Testis (tissue), 2 donors: ENCODE measurements at regions not wholly inside any gene's neighbourhood (a gene's known extent, or its start where the extent isn't known, plus 50 kb on each side); places are given as distances from the start of the nearest gene placed in this dataset.

Experiments used
- DNase-seq: peaks from one replicate; pipeline ENCODE4 v3.0.0-alpha.2; 2019
- H3K27ac ChIP-seq, 2 donors: fragments of 200-600 bp; sonication (generic); one replicate each; pipeline ENCODE4 v1.5.1; 2019
- H3K27me3 ChIP-seq: fragments of 200-600 bp; sonication (generic); one replicate; pipeline ENCODE4 v1.5.1; 2019
- H3K36me3 ChIP-seq: fragments of 200-600 bp; sonication (generic); one replicate; pipeline ENCODE4 v1.5.1; 2017; ENCODE audit warnings: low read depth; ENCODE audit errors: missing control alignments
- H3K4me1 ChIP-seq: fragments of 200-600 bp; sonication (generic); one replicate; pipeline ENCODE4 v1.5.1; 2019
- H3K4me3 ChIP-seq, 2 donors: fragments of 200-600 bp; sonication (generic); one replicate each; pipeline ENCODE4 v1.5.1; 2017 to 2019
- H3K9me3 ChIP-seq: fragments of 200-600 bp; sonication (generic); one replicate; pipeline ENCODE4 v1.5.1; 2017
- CTCF ChIP-seq, 3 experiments: fragments of 450-650 bp in 2 of 3; fragments of 200-600 bp in 1 of 3; sonication (generic) in 1 of 3; IDR thresholded peaks; one replicate each; pipeline ENCODE4 v1.5.1; 2016 to 2019; ENCODE audit warnings: antibody characterized with exemption in 3 of 3, mild to moderate bottlenecking in 2 of 3, moderate library complexity in 1 of 3
- POLR2A ChIP-seq: fragments of 450-650 bp; IDR thresholded peaks from one replicate; pipeline ENCODE4 v1.6.1; 2017; ENCODE audit warnings: antibody characterized with exemption, mild to moderate bottlenecking, moderate library complexity
- whole genome bisulfite sequencing, 2 donors: methylation state at CpG; one replicate each; pipeline ENCODE4 v1.1.5; 2018; 5-methylcytosine and 5-hydroxymethylcytosine counted together
- intact Hi-C: fragments of 100-400 bp; cut with DNase I; formaldehyde crosslinking; loops from one replicate; pipeline ENCODE4 v1.15.1; 2023; ENCODE audit warnings: low total_unique reads

- 79 to 80% methylated on average over 6 of the region's 6 CpGs for WGBS, 2 donors
- DNase-seq = no peak
- TF ChIP-seq POLR2A = no peak
- TF ChIP-seq CTCF (IDR thresholded peaks at IDR 0.05) = no peak
- Histone ChIP-seq H3K27me3 (no peaks in the 10 kb centered on the region), H3K4me3 (no peak overlapping the region), H3K9me3 (no peaks in the 10 kb centered on the region), H3K27ac (no peak overlapping the region), H3K4me1 (no peaks in the 10 kb centered on the region), H3K36me3 (no peaks in the 10 kb centered on the region)
- intact Hi-C loops = no loop called here
Observed at GRCh38 chr1:189929501-189930099, 548.1 kb downstream of the BRINP3 start.

GRCh38 chr1:189936861-189937260 is 540.8 kb downstream of the BRINP3 start:
- DNase-seq = no peak
- intact Hi-C loops = no loop called here
- WGBS, 2 donors = 78 to 85% methylated on average over 2 of the region's 2 CpGs
- H3K4me3 ChIP-seq = no peak overlapping the region
- no peaks in the 10 kb centered on the region for H3K27me3 ChIP-seq
- no peaks in the 10 kb centered on the region for H3K36me3 ChIP-seq
- no peaks in the 10 kb centered on the region for H3K9me3 ChIP-seq
- H3K4me1 ChIP-seq = no peaks in the 10 kb centered on the region
- TF ChIP-seq CTCF (IDR thresholded peaks at IDR 0.05) = no peak
- no peak for TF ChIP-seq POLR2A
- no peak overlapping the region for H3K27ac ChIP-seq

GRCh38 chr1:189939967-189940366 is 537.7 kb downstream of the BRINP3 start:
- H3K27ac ChIP-seq = no peak overlapping the region
- no peaks in the 10 kb centered on the region for H3K27me3 ChIP-seq
- H3K9me3 ChIP-seq = no peaks in the 10 kb centered on the region
- H3K4me1 ChIP-seq = no peaks in the 10 kb centered on the region
- no peak overlapping the region for H3K4me3 ChIP-seq
- intact Hi-C loops = no loop called here
- WGBS, 2 donors = 38 to 47% methylated on average over 1 of the region's 1 CpG
- no peak for TF ChIP-seq CTCF (IDR thresholded peaks at IDR 0.05)
- no peak for TF ChIP-seq POLR2A
- H3K36me3 ChIP-seq = no peaks in the 10 kb centered on the region
- no peak for DNase-seq

GRCh38 chr1:189941922-189942321 is 535.7 kb downstream of the BRINP3 start:
- Histone ChIP-seq H3K27ac (no peak overlapping the region), H3K9me3 (no peaks in the 10 kb centered on the region), H3K4me3 (no peak overlapping the region), H3K36me3 (no peaks in the 10 kb centered on the region), H3K27me3 (no peaks in the 10 kb centered on the region), H3K4me1 (no peaks in the 10 kb centered on the region)
- no peak for DNase-seq
- WGBS, 2 donors = 80 to 88% methylated on average over 1 of the region's 1 CpG
- TF ChIP-seq CTCF (IDR thresholded peaks at IDR 0.05) (no peak), POLR2A (no peak)
- intact Hi-C loops = no loop called here

- TF ChIP-seq POLR2A = no peak
- H3K4me1 ChIP-seq = no peaks in the 10 kb centered on the region
- H3K9me3 ChIP-seq = no peaks in the 10 kb centered on the region
- no peaks in the 10 kb centered on the region for H3K36me3 ChIP-seq
- DNase-seq = no peak
- no peaks in the 10 kb centered on the region for H3K27me3 ChIP-seq
- WGBS, 2 donors = 74 to 85% methylated on average over 1 of the region's 1 CpG
- no peak overlapping the region for H3K27ac ChIP-seq
- H3K4me3 ChIP-seq = no peak overlapping the region
- intact Hi-C loops = no loop called here
Observed at GRCh38 chr1:189958756-189959155, 518.9 kb downstream of the BRINP3 start.
